GM08714 (cell line): ENCODE measurements at regions not wholly inside any gene's neighbourhood (a gene's known extent, or its start where the extent isn't known, plus 50 kb on each side); places are given as distances from the start of the nearest gene placed in this dataset.

Experiments used
- H3K4me3 ChIP-seq: fragments of 200-500 bp; sonication (Bioruptor generic); 2 replicates; pipeline ENCODE4 v1.5.1; 2014; ENCODE audit warnings: mild to moderate bottlenecking, low read length, inconsistent platforms
- ZNF274 ChIP-seq: IDR thresholded peaks from 2 replicates; pipeline ENCODE4 v1.6.1; 2012; ENCODE audit warnings: mild to moderate bottlenecking, low read depth, low read length

DNA sequence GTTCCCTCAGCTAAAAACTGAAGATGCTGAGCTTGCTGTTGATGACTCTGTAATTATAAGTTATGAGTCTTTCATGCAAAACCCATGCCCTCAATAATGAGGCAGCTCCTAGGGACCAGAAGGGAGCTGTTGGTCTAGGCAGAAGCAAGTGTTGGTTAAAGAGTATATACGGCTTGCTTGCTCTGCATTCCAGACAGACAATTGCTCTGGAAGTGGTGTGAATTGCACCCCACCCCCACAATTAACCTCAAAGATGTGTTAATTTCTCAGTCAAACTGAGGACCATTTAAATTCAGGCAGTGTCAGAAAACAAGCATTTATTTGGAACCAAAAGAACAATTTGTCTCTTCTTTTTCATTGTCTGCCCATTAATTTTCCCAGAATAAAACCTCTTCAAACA is 163.5 kb upstream of the EOMES start:
- no peak for TF ChIP-seq ZNF274
- no peak overlapping the region for H3K4me3 ChIP-seq

DNA sequence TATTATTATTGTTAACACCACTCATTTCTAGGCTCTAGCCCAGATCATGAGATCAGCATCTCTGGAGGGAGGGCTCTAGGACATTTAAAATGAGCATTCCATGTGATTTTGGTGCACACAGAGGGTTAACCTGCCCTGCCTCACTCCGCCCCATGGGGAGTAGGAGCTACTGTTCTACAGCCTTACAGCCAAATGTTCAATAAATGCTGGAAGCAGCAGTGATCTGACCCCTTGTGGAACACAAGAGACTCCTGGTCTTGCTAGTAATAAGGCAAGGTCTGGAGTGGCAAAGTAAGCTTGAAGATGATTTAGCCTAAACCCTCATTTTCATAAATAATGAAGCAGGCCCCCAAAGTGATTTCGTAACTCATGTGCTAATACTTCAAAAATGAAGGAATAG is 166.4 kb upstream of the EOMES start:
- no peak for TF ChIP-seq ZNF274
- H3K4me3 ChIP-seq, result no peak overlapping the region

DNA sequence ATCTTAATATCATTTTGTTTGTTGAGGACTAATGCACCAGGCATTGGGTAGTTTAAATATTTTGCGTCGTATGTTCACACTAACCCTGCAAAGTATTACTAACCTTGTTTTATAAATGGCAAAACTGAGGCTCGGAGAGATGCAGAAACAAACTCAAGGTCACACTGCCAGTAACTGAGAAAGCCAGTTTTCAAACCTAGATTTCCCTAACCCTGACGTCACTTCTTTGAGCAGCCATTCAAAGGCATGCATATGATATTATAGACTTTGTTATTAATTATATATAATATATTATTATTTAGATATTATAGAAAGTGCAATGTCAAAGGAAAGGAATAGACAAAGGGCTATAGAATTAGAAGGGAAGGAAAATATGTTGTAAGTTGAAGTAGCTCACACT is 167.6 kb upstream of the EOMES start:
- H3K4me3 ChIP-seq, result no peak overlapping the region
- TF ChIP-seq ZNF274, result no peak

DNA sequence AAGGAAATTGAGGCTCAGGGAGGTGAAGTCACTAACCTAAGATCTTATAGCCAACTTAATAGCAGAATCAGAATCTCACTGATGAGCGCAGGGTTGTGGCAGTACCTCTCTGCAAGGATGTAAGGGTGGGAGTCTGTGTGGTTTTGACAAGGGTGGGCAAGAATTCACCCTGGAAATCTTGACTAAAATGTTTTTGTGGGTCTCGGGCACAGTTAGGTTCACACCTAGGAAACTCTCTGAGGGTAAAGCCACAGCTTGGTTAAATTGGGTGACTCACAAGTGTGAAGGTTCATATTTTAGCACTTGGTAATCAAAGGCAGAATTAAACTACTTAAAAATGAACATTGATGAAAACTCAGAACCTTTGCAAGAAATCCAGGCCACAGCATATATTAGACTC is 178.2 kb upstream of the EOMES start:
- TF ChIP-seq ZNF274, result no peak
- no peak overlapping the region for H3K4me3 ChIP-seq

DNA sequence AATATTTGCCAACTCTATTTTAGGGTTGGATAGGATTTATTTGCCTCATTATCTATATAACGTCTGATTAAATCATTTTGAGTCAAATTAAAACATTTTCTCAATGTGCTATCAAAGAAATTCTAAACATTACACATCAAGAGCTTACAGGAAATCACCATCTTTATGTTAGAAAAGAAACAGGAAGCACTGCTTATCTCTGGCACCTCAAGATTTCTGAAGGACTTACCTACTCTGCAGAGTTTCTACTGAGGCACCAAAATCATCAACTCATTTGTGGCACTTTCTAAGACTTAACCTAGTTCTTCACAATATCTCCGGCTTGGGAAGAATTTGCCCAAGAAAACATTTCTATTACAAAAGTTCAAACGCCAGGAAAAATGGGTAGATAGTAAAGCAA is 181.3 kb upstream of the EOMES start:
- no peak for TF ChIP-seq ZNF274
- no peak overlapping the region for H3K4me3 ChIP-seq

DNA sequence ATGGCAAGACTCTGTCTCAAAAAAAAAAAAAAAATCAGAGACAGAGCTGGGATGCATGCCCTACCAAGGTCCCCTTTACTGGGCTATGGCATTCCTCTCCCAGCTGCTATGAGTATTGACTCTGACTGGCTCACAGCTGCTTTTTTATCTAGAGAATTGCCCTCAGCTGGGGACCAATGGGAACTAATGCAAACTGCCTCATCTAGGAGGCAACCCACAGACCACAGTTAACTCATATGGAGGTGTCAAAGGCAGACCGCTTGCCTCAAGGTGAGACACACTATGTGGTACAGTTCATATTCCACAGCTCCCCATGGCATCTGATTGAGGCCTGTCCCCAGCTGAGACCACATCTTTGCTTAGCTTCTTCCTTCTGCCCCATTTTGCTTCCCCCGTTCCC is 183.5 kb upstream of the EOMES start:
- no peak overlapping the region for H3K4me3 ChIP-seq
- no peak for TF ChIP-seq ZNF274

DNA sequence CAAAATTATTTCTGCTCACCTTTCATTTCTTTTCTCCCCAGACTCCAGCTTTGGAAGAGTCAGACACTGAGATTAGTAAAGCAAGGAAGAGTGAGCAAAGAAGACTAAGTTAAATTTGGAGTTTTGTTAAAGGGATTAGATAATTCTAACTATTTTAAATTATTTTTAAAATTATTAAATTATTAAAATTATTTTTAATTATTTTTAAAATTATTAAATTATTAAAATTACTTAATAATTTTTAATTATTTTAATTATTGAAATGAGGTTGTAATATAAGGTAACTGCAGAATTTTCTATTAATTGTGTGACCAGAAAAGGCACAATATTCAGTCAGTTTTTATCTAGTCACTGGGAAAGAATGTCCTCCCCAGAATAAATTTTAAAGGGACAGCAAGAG is 185.0 kb upstream of the EOMES start:
- H3K4me3 ChIP-seq, result no peak overlapping the region
- TF ChIP-seq ZNF274, result no peak

DNA sequence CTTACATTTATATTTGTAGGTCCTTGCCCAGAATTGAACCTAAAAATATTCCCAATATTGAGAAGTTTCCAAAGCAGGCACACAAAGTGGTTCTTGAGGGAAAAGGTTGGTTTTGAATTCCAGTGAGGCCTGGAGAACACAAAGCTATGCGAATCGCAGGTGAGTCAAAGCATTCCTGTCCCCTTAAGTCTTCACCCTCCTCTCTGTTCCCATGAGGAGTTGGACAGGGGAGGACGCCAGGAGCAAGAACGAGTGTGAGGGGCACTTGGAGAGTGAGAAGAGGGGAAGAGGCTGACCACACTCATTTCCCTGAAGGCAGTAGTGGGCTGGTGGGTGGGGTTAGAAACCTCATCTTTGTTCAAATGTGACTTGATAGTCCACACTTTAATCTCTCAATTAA is 185.8 kb upstream of the EOMES start:
- H3K4me3 ChIP-seq, result no peak overlapping the region
- TF ChIP-seq ZNF274, result no peak

DNA sequence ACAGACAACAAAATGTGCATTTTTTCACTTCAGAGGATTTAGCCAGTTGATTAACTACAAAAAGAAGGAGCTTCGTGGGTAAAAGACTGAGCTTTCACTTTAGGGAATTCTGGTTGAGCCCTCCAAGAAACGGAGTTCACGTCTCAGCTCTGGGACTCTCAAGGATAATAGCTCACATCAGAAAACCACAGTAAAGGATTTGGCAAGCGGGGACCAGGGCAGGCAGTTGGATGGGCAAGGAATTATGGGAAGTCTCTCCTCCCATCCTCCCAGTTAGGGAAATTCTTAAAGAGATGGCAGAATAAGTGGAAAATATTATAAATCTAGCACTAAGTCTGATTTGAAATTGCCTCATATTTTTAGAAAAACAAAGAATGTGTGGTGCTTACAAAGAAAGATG is 188.3 kb upstream of the EOMES start:
- H3K4me3 ChIP-seq, result no peak overlapping the region
- no peak for TF ChIP-seq ZNF274

DNA sequence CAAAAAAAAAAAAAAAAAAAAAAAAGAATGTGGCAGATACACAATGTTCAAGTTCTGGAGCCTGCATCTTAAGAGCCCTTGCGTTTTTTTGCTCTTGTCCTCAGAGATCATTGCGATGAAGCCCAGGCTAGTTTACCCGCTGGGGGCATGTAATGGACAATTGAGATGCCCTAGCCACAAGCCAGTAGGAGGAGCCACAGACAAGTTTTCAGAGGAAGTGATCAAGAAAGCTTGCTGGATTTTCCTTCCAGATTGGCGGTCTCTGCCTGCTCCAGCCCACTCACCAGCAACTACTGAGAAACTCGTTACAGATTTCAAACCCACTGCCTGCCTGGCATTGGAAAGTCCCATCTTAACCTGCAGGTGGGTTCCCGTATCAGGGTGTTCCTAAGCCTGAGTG is 192.1 kb upstream of the EOMES start:
- no peak for TF ChIP-seq ZNF274
- no peak overlapping the region for H3K4me3 ChIP-seq

DNA sequence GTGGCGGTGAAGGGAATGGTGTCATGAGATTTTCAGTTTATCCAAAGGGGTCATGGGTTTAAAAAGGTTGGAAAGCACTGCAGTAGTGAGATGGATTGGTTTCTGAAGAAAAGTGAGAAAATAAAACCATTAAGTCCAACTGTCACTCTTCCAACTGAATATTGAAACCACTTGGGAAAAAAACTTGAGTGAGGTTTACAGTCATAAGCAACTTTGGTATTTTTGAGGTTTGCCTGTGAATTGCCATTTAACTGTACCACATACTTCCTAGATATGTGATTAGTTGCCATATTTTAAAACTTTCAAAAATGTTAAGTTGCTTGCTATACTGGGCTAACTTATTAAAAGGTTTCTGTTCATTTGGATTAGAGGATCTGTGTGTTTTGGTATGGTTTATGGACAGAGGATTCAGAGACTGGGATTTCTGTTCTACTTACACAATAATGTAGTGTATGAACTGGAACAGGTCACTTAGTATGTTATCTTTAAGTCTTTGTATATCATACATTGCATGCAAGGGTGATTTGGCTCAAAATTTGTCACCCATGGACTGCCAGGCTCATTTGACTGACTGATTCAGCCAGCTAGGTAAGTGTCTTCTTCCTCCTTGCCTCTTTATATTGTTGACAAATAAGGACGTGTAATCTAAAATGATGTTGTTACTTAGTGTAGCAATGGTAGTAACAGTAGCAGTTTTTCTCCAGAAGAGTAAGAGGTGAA is 201.4 kb upstream of the EOMES start:
- no peak for TF ChIP-seq ZNF274
- H3K4me3 ChIP-seq, result no peak overlapping the region

DNA sequence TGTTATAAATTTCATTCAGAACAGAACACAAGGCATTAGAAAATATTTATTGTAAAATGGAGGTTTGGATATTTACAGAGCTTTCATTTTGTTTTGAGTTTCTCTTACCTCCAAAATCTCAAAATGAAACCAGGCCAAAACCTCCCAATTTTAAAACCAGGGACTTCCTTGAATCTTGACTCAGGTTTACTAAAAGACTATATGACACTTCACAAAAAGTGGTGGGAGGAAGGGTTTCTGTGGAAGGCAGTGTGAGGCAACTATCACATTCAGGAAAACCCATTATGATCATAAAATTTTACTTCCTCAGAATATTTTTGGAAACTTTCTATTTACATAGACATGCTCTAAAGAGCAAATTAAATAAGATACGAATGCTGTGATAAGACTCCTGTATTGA is 205.8 kb upstream of the EOMES start:
- no peak for TF ChIP-seq ZNF274
- H3K4me3 ChIP-seq, result no peak overlapping the region

DNA sequence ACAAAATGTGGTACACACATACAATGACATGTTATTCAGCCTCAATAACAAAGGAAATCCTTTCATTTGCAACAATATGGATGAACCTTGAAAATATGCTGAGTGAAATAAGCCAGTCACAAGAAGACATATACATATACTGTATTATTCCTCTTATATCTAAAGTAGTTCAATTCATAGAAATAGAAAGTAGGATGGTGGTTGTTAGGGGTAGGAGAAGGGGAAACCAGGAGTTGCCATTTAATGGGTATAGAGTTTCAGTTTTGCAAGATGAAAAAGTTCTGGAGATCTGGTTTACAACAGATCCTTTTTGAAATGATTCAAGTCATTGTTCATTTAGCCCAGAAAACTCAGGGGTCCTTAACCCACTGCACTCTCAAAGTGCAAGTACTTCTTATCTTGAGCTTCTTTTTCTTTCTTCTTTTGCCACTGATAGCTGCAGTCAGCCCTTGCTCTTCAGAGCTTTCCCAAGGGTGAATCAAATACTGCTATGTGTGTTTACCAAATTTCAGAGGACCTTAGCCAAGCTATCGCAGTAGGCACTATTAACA is 208.0 kb upstream of the EOMES start:
- no peak overlapping the region for H3K4me3 ChIP-seq

DNA sequence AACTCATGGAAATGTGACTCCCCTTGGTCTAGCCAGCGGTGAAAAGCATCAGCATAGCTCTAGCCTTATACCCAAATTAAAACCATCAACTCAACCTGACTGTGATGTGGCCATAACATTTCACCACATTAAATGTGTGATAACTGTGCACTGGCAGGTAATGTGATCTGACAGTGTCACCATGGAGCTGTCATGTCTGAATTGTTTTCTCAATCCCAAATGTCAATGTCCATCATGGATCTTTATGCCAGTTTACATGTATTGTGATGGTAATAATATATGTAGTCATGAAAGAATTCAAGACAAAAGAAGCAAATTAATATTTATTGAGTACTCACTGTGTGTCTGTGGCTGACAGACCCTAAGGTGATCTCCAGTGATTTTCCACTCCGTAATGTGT is 213.4 kb upstream of the EOMES start:
- no peak for TF ChIP-seq ZNF274
- H3K4me3 ChIP-seq, result no peak overlapping the region

More for the DNA sequence above, 208.0 kb upstream of the EOMES start:
- TF ChIP-seq ZNF274, result no peak

DNA sequence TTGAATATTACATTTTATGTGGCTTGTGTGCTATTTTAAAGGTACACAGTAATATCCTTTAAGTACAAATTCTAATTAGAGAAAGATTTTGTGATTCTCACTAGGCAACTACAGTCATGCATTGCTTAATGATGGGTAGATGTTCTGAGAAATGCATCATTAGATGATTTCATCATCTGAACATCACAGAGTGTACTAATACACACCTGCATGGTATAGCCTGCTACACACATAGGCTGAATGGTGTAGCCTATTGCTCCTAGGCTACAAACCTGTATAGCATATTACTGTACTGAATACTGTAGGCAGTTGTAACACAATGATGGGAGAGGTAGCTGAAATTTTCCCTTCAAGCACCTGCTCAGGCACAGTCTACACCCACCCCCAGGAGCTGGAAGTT is 217.4 kb upstream of the EOMES start:
- no peak overlapping the region for H3K4me3 ChIP-seq

DNA sequence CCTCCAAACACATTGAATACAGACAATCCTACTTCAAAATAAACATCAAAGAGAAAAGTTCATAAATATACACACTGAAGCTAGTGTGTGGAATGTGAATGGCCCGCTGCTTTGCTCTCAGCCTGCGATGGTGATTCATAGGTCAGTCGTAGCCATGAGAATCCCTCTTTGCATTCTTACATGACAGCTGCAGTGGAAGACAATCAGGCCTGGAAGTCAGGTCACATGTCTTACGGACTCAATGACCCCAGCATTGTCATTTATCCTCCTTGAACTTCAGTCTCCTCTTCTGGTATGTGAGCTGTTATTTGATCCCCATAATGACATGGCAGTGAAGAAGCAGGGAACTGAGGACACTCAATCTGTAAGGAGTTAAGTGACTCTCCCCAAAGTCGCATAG is 217.8 kb upstream of the EOMES start:
- no peak for TF ChIP-seq ZNF274
- H3K4me3 ChIP-seq, result no peak overlapping the region

More for the DNA sequence above, 217.4 kb upstream of the EOMES start:
- TF ChIP-seq ZNF274, result no peak
